ENCODE measurements at regions not wholly inside any gene's neighbourhood (a gene's known extent, or its start where the extent isn't known, plus 50 kb on each side); places are given as distances from the start of the nearest gene placed in this dataset.

GRCh38 chr1:13888351-13888986 is 188.5 kb downstream of the PRDM2 start:
- intact Hi-C loops (cut with micrococcal nuclease; ENCODE audit: unreplicated experiment) = no loop called here
- Histone ChIP-seq H3K4me1 (ENCODE audit: insufficient read depth, low read length, poor library complexity, severe bottlenecking) (no peaks in the 10 kb centered on the region), H3K9me3 (ENCODE audit: low read depth, low read length, poor library complexity, severe bottlenecking) (no peaks in the 10 kb centered on the region), H3K36me3 (ENCODE audit: insufficient read depth, low read length, poor library complexity, severe bottlenecking) (no peaks in the 10 kb centered on the region), H3K27ac (ENCODE audit: low read depth, low read length, poor library complexity, severe bottlenecking) (no peak overlapping the region), H3K27me3 (replicated peaks; ENCODE audit: insufficient read depth, low read depth, low read length, poor library complexity) (peaks cover 17% of the 10 kb centered on the region), H3K4me3 (ENCODE audit: low read depth, low read length, poor library complexity, severe bottlenecking) (no peak overlapping the region)
- POLR2A ChIA-PET (ENCODE audit: low non-redundant PET) = interaction anchor here (0.7 kb wide), 1 partner anchor 40 kb away, joined by 3 read pairs; no protein-coding TSS in a partner anchor
- no peak for DNase-seq (ENCODE audit: low spot score)
- BruUV-seq (replicated peaks) = no TSS peak
- CTCF ChIA-PET = no interaction called here
- TF ChIP-seq EZH2 (IDR thresholded peaks at IDR 0.05; ENCODE audit: borderline replicate concordance, low read depth, low read length, poor library complexity, severe bottlenecking) = no peak
- TF ChIP-seq, protein P1, sequence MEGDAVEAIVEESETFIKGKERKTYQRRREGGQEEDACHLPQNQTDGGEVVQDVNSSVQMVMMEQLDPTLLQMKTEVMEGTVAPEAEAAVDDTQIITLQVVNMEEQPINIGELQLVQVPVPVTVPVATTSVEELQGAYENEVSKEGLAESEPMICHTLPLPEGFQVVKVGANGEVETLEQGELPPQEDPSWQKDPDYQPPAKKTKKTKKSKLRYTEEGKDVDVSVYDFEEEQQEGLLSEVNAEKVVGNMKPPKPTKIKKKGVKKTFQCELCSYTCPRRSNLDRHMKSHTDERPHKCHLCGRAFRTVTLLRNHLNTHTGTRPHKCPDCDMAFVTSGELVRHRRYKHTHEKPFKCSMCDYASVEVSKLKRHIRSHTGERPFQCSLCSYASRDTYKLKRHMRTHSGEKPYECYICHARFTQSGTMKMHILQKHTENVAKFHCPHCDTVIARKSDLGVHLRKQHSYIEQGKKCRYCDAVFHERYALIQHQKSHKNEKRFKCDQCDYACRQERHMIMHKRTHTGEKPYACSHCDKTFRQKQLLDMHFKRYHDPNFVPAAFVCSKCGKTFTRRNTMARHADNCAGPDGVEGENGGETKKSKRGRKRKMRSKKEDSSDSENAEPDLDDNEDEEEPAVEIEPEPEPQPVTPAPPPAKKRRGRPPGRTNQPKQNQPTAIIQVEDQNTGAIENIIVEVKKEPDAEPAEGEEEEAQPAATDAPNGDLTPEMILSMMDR (conservative IDR thresholded peaks at IDR 0.05; ENCODE audit: low read depth, low read length) = no peak

GRCh38 chr1:13889495-13889894 is 189.5 kb downstream of the PRDM2 start:
- Histone ChIP-seq H3K27ac (ENCODE audit: low read depth, low read length, poor library complexity, severe bottlenecking) (no peak overlapping the region), H3K9me3 (ENCODE audit: low read depth, low read length, poor library complexity, severe bottlenecking) (no peaks in the 10 kb centered on the region), H3K36me3 (ENCODE audit: insufficient read depth, low read length, poor library complexity, severe bottlenecking) (no peaks in the 10 kb centered on the region), H3K4me1 (ENCODE audit: insufficient read depth, low read length, poor library complexity, severe bottlenecking) (no peaks in the 10 kb centered on the region), H3K27me3 (replicated peaks; ENCODE audit: insufficient read depth, low read depth, low read length, poor library complexity) (peaks cover 17% of the 10 kb centered on the region), H3K4me3 (ENCODE audit: low read depth, low read length, poor library complexity, severe bottlenecking) (no peak overlapping the region)
- BruUV-seq (replicated peaks) = no TSS peak
- no peak for DNase-seq (ENCODE audit: low spot score)
- POLR2A ChIA-PET (ENCODE audit: low non-redundant PET) = interaction anchor here (0.6 kb wide), 1 partner anchor 369 kb away, joined by 3 read pairs; no protein-coding TSS in a partner anchor
- intact Hi-C loops (cut with micrococcal nuclease; ENCODE audit: unreplicated experiment) = no loop called here
- CTCF ChIA-PET = no interaction called here
- no peak for TF ChIP-seq EZH2 (IDR thresholded peaks at IDR 0.05; ENCODE audit: borderline replicate concordance, low read depth, low read length, poor library complexity, severe bottlenecking)
- TF ChIP-seq, protein P1 (conservative IDR thresholded peaks at IDR 0.05; ENCODE audit: low read depth, low read length) = no peak

DNA sequence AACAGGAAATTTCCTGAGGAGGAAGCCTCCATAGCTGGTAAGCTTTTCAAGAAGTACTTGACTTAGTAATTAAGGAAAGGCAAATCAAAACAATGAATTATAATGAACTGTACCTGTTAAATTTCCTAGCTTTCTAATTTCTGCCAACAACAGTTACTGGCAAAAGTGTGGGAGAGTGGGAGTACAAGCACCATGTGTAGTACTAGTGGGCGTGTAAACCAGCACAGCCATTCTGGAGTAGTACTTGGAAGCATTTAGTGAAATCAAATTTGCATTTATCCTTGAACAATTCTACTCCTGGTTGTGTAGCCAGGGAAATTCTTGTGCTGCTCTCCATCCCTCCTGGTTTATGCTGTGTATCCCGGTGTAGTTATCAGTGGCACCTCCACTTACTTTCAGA is 190.8 kb downstream of the PRDM2 start:
- Histone ChIP-seq H3K4me1 (ENCODE audit: insufficient read depth, low read length, poor library complexity, severe bottlenecking) (peaks cover 2% of the 10 kb centered on the region), H3K27ac (ENCODE audit: low read depth, low read length, poor library complexity, severe bottlenecking) (no peak overlapping the region), H3K36me3 (ENCODE audit: insufficient read depth, low read length, poor library complexity, severe bottlenecking) (no peaks in the 10 kb centered on the region), H3K27me3 (replicated peaks; ENCODE audit: insufficient read depth, low read depth, low read length, poor library complexity) (peaks cover 17% of the 10 kb centered on the region), H3K9me3 (ENCODE audit: low read depth, low read length, poor library complexity, severe bottlenecking) (no peaks in the 10 kb centered on the region), H3K4me3 (ENCODE audit: low read depth, low read length, poor library complexity, severe bottlenecking) (no peak overlapping the region)
- ChIA-PET CTCF (no interaction called here), POLR2A (ENCODE audit: low non-redundant PET) (no interaction called here)
- no peak for TF ChIP-seq EZH2 (IDR thresholded peaks at IDR 0.05; ENCODE audit: borderline replicate concordance, low read depth, low read length, poor library complexity, severe bottlenecking)
- TF ChIP-seq, protein P1 (conservative IDR thresholded peaks at IDR 0.05; ENCODE audit: low read depth, low read length) = no peak
- no peak for DNase-seq (ENCODE audit: low spot score)
- intact Hi-C loops (cut with micrococcal nuclease; ENCODE audit: unreplicated experiment) = no loop called here
- BruUV-seq (replicated peaks) = no TSS peak

Data from A673 (cell line).